Gastroesophageal sphincter (tissue), 3 donors: ENCODE measurements at regions not wholly inside any gene's neighbourhood (a gene's known extent, or its start where the extent isn't known, plus 50 kb on each side); places are given as distances from the start of the nearest gene placed in this dataset.

ENCODE experiments used
- CTCF ChIP-seq, 4 experiments: fragments of 200-600 bp in 2 of 4; fragments of 450-650 bp in 2 of 4; sonication (generic) in 1 of 4; IDR thresholded peaks; one replicate each; pipeline ENCODE4 v1.5.1; 2017 to 2019; ENCODE audit warnings: antibody characterized with exemption in 4 of 4, mild to moderate bottlenecking in 2 of 4, moderate library complexity in 2 of 4
- POLR2AphosphoS5 ChIP-seq: sonication (generic); formaldehyde crosslinking; IDR thresholded peaks from one replicate; pipeline ENCODE4 v1.6.1; 2017; ENCODE audit warnings: antibody characterized with exemption

- TF ChIP-seq CTCF (IDR thresholded peaks at IDR 0.05) (no peak), POLR2AphosphoS5 (no peak)
These were observed 418.6 kb downstream of the FOXO1 start for GRCh38 chr13:40247845-40248244.
